Sigmoid colon (tissue), 3 donors: ENCODE measurements at regions not wholly inside any gene's neighbourhood (a gene's known extent, or its start where the extent isn't known, plus 50 kb on each side); places are given as distances from the start of the nearest gene placed in this dataset.

Source experiments
- POLR2A ChIP-seq, 2 donors: fragments of 450-650 bp; IDR thresholded peaks; one replicate each; pipeline ENCODE4 v1.6.1; 2016; ENCODE audit warnings: antibody characterized with exemption in 2 of 2, mild to moderate bottlenecking in 2 of 2, moderate library complexity in 2 of 2
- TF ChIP-seq, protein P1 (sequence below), 4 experiments: fragments of 450-650 bp in 3 of 4; fragments of 200-600 bp in 1 of 4; IDR thresholded peaks; one replicate each; pipeline ENCODE4 v1.5.1; 2016 to 2019; ENCODE audit warnings: antibody characterized with exemption in 4 of 4, mild to moderate bottlenecking in 3 of 4, moderate library complexity in 2 of 4

GRCh38 chr4:35526456-35526855 is 717.9 kb downstream of the ARAP2 start:
- TF ChIP-seq, protein P1, sequence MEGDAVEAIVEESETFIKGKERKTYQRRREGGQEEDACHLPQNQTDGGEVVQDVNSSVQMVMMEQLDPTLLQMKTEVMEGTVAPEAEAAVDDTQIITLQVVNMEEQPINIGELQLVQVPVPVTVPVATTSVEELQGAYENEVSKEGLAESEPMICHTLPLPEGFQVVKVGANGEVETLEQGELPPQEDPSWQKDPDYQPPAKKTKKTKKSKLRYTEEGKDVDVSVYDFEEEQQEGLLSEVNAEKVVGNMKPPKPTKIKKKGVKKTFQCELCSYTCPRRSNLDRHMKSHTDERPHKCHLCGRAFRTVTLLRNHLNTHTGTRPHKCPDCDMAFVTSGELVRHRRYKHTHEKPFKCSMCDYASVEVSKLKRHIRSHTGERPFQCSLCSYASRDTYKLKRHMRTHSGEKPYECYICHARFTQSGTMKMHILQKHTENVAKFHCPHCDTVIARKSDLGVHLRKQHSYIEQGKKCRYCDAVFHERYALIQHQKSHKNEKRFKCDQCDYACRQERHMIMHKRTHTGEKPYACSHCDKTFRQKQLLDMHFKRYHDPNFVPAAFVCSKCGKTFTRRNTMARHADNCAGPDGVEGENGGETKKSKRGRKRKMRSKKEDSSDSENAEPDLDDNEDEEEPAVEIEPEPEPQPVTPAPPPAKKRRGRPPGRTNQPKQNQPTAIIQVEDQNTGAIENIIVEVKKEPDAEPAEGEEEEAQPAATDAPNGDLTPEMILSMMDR (IDR thresholded peaks at IDR 0.05), result no peak
- TF ChIP-seq POLR2A (IDR thresholded peaks at IDR 0.05), result no peak
